Stimulated activated CD4-positive, alpha-beta T cell treated with anti-CD3 and anti-CD28 coated beads, Interleukin-2, amount 100 ng/mL, for 4 hours (primary cell): ENCODE measurements at regions not wholly inside any gene's neighbourhood (a gene's known extent, or its start where the extent isn't known, plus 50 kb on each side); places are given as distances from the start of the nearest gene placed in this dataset.

Experiments used
- DNase-seq: peaks from one replicate; pipeline ENCODE4 v3.0.0-alpha.2; 2020; ENCODE audit warnings: low read depth

- no peak for DNase-seq
Measured at GRCh38 chr1:87437663-87438295, 109.1 kb downstream of the LMO4 start.

GRCh38 chr1:87439821-87440220, 111.1 kb downstream of the LMO4 start:
- no peak for DNase-seq

- DNase-seq = no peak
Measured at GRCh38 chr1:87449348-87449963, 120.8 kb downstream of the LMO4 start.

- DNase-seq = no peak
Measured at GRCh38 chr1:87450136-87450535, 121.5 kb downstream of the LMO4 start.

- DNase-seq = no peak
Measured at GRCh38 chr1:87450615-87451209, 122.0 kb downstream of the LMO4 start.

GRCh38 chr1:87451229-87451920, 122.7 kb downstream of the LMO4 start:
- no peak for DNase-seq

- no peak for DNase-seq
Measured at GRCh38 chr1:87452648-87453047, 124.0 kb downstream of the LMO4 start.

GRCh38 chr1:87457408-87457807, 128.7 kb downstream of the LMO4 start:
- DNase-seq = no peak

- no peak for DNase-seq
Measured at GRCh38 chr1:87462894-87463293, 134.2 kb downstream of the LMO4 start.

- no peak for DNase-seq
Measured at GRCh38 chr1:87464022-87464490, 135.4 kb downstream of the LMO4 start.

GRCh38 chr1:87466621-87467020, 137.9 kb downstream of the LMO4 start:
- no peak for DNase-seq

- no peak for DNase-seq
Measured at GRCh38 chr1:87472716-87473115, 144.0 kb downstream of the LMO4 start.

- DNase-seq = no peak
Measured at GRCh38 chr1:87473203-87473661, 144.6 kb downstream of the LMO4 start.

- DNase-seq = no peak
Measured at GRCh38 chr1:87474098-87474497, 145.4 kb downstream of the LMO4 start.

GRCh38 chr1:87478231-87478630, 149.6 kb downstream of the LMO4 start:
- no peak for DNase-seq

- no peak for DNase-seq
Measured at GRCh38 chr1:87495147-87495546, 166.5 kb downstream of the LMO4 start.

GRCh38 chr1:87495870-87496269, 167.2 kb downstream of the LMO4 start:
- DNase-seq = no peak

- no peak for DNase-seq
Measured at GRCh38 chr1:87497380-87498203, 168.9 kb downstream of the LMO4 start.

GRCh38 chr1:87501738-87502137, 173.1 kb downstream of the LMO4 start:
- no peak for DNase-seq

GRCh38 chr1:87505391-87505983, 176.8 kb downstream of the LMO4 start:
- no peak for DNase-seq

- no peak for DNase-seq
Measured at GRCh38 chr1:87506147-87506546, 177.5 kb downstream of the LMO4 start.
